ENCODE measurements at regions not wholly inside any gene's neighbourhood (a gene's known extent, or its start where the extent isn't known, plus 50 kb on each side); places are given as distances from the start of the nearest gene placed in this dataset.

GRCh38 chr2:221689140-221689539 lies 117.0 kb upstream of the EPHA4 start:
- H3K4me1 ChIP-seq: no peaks in the 10 kb centered on the region
- H3K36me3 ChIP-seq: no peaks in the 10 kb centered on the region
- WGBS, 4 donors: 55 to 62% (median 58%) methylated on average over 7 of the region's 7 CpGs
- intact Hi-C loops (cut with DNase I): no loop called here
- ATAC-seq: no peak
- TF ChIP-seq POLR2A (IDR thresholded peaks at IDR 0.05): no peak
- no peak for TF ChIP-seq CTCF (IDR thresholded peaks at IDR 0.05)
- H3K27ac ChIP-seq: no peak overlapping the region
- no peak overlapping the region for H3K4me3 ChIP-seq
- no peak for DNase-seq
- H3K9me3 ChIP-seq: no peaks in the 10 kb centered on the region
- H3K27me3 ChIP-seq: no peaks in the 10 kb centered on the region

- no peak for DNase-seq
- Histone ChIP-seq H3K4me1 (no peaks in the 10 kb centered on the region), H3K36me3 (no peaks in the 10 kb centered on the region), H3K27ac (no peak overlapping the region), H3K4me3 (no peak overlapping the region), H3K9me3 (no peaks in the 10 kb centered on the region), H3K27me3 (peaks cover 0 to 7% (median 0%) of the 10 kb centered on the region in 9 donors)
- no peak for TF ChIP-seq CTCF (IDR thresholded peaks at IDR 0.05)
- no peak for TF ChIP-seq POLR2A (IDR thresholded peaks at IDR 0.05)
- intact Hi-C loops (cut with DNase I): no loop called here
- no peak for ATAC-seq
Observed at GRCh38 chr2:221680548-221680947, 108.4 kb upstream of the EPHA4 start.

- no peak for ATAC-seq
- no peak for DNase-seq
- Histone ChIP-seq H3K27me3 (peaks cover 0 to 7% (median 0%) of the 10 kb centered on the region in 9 donors), H3K4me3 (no peak overlapping the region), H3K9me3 (no peaks in the 10 kb centered on the region), H3K4me1 (no peaks in the 10 kb centered on the region), H3K27ac (no peak overlapping the region), H3K36me3 (no peaks in the 10 kb centered on the region)
- 67 to 76% (median 70%) methylated on average over 1 of the region's 1 CpG for WGBS, 4 donors
- TF ChIP-seq CTCF (IDR thresholded peaks at IDR 0.05): no peak
- intact Hi-C loops (cut with DNase I): no loop called here
Observed at GRCh38 chr2:221677688-221678087, 105.6 kb upstream of the EPHA4 start.

- Histone ChIP-seq H3K27me3 (peaks cover 0 to 7% (median 0%) of the 10 kb centered on the region in 9 donors), H3K4me3 (no peak overlapping the region), H3K4me1 (no peaks in the 10 kb centered on the region), H3K9me3 (no peaks in the 10 kb centered on the region), H3K36me3 (no peaks in the 10 kb centered on the region), H3K27ac (no peak overlapping the region)
- ATAC-seq: no peak
- no peak for TF ChIP-seq CTCF (IDR thresholded peaks at IDR 0.05)
- no peak for TF ChIP-seq POLR2A (IDR thresholded peaks at IDR 0.05)
- DNase-seq: no peak
- 85 to 94% (median 88%) methylated on average over 6 of the region's 6 CpGs for WGBS, 4 donors
- intact Hi-C loops (cut with DNase I): no loop called here
Observed at GRCh38 chr2:221676566-221677172, 104.6 kb upstream of the EPHA4 start.
